CD14-positive monocyte (primary cell): ENCODE measurements at regions not wholly inside any gene's neighbourhood (a gene's known extent, or its start where the extent isn't known, plus 50 kb on each side); places are given as distances from the start of the nearest gene placed in this dataset.

ENCODE experiments used
- DNase-seq, 3 donors: peaks; one replicate each; pipeline ENCODE4 v3.0.0-alpha.2; 2011 to 2022
- H2AFZ ChIP-seq: 2 replicates; pipeline ENCODE4 v1.6.0; 2012; ENCODE audit warnings: mild to moderate bottlenecking, low read depth, low read length, inconsistent platforms; ENCODE audit not compliant: insufficient read depth, poor library complexity, severe bottlenecking
- H3K27ac ChIP-seq, 2 donors: 1 replicate in 1 of 2; 2 replicates in 1 of 2; pipeline ENCODE4 v1.5.1; 2012 to 2013; ENCODE audit warnings: low read length in 2 of 2, control low read depth in 1 of 2, inconsistent platforms in 1 of 2, low read depth in 1 of 2, mild to moderate bottlenecking in 1 of 2
- H3K27me3 ChIP-seq, 2 donors: one replicate each; pipeline versions ENCODE4 v1.6.0 to v1.6.1; 2011 to 2013; ENCODE audit warnings: low read length in 2 of 2; ENCODE audit not compliant: control insufficient read depth in 2 of 2, insufficient read depth in 2 of 2
- H3K36me3 ChIP-seq, 2 donors: replicated peaks in 1 of 2; 1 replicate in 1 of 2; 2 replicates in 1 of 2; pipeline versions ENCODE4 v1.5.1 to v1.6.1; 2012 to 2013; ENCODE audit warnings: low read length in 2 of 2, control low read depth in 1 of 2, inconsistent platforms in 1 of 2, mild to moderate bottlenecking in 1 of 2; ENCODE audit not compliant: insufficient read depth in 2 of 2, control insufficient read depth in 1 of 2
- H3K4me1 ChIP-seq, 2 donors: 1 replicate in 1 of 2; 2 replicates in 1 of 2; pipeline versions ENCODE4 v1.5.1 to v1.6.1; 2012 to 2013; ENCODE audit warnings: low read length in 2 of 2, control low read depth in 1 of 2, inconsistent platforms in 1 of 2, mild to moderate bottlenecking in 1 of 2, moderate library complexity in 1 of 2; ENCODE audit not compliant: insufficient read depth in 2 of 2, control insufficient read depth in 1 of 2
- H3K4me2 ChIP-seq: replicated peaks from 2 replicates; pipeline ENCODE3; 2012; ENCODE audit warnings: low read length, moderate library complexity, mild to moderate bottlenecking; ENCODE audit not compliant: poor library complexity, severe bottlenecking; ENCODE audit errors: extremely low read depth
- H3K4me3 ChIP-seq, 3 experiments: fragments of 200-600 bp in 1 of 3; sonication (generic) in 1 of 3; replicated peaks in 1 of 3; 1 replicate in 2 of 3; 2 replicates in 1 of 3; pipeline ENCODE4 v1.5.1; 2011 to 2013; ENCODE audit warnings: low read length in 3 of 3, mild to moderate bottlenecking in 3 of 3, control low read depth in 2 of 3, low read depth in 2 of 3, inconsistent platforms in 1 of 3, moderate library complexity in 1 of 3
- H3K79me2 ChIP-seq: 2 replicates; pipeline ENCODE4 v1.6.0; 2012; ENCODE audit warnings: mild to moderate bottlenecking, control low read depth, inconsistent platforms, low read length, moderate library complexity; ENCODE audit not compliant: insufficient read depth
- H3K9ac ChIP-seq: 2 replicates; pipeline ENCODE4 v1.6.0; 2017; ENCODE audit warnings: low read length, mild to moderate bottlenecking; ENCODE audit not compliant: insufficient read depth, poor library complexity, severe bottlenecking
- H3K9me3 ChIP-seq, 2 donors: replicated peaks in 1 of 2; 1 replicate in 1 of 2; 2 replicates in 1 of 2; pipeline versions ENCODE4 v1.5.1 to v1.6.1; 2012 to 2013; ENCODE audit warnings: low read length in 2 of 2, control low read depth in 1 of 2; ENCODE audit not compliant: control insufficient read depth in 1 of 2, insufficient read depth in 1 of 2
- H4K20me1 ChIP-seq: 2 replicates; pipeline ENCODE4 v1.6.0; 2012; ENCODE audit warnings: mild to moderate bottlenecking, low read length, control low read depth, moderate library complexity; ENCODE audit not compliant: insufficient read depth
- H3K27ac Mint-ChIP-seq, 7 donors: one replicate each; pipeline ENCODE4 v1.8.0; 2020; ENCODE audit warnings: mild to moderate bottlenecking in 7 of 7, mixed read lengths in 7 of 7, moderate library complexity in 6 of 7, inconsistent platforms in 2 of 7
- H3K27me3 Mint-ChIP-seq, 3 donors: one replicate each; pipeline ENCODE4 v1.8.0; 2021 to 2022; ENCODE audit warnings: low read depth in 3 of 3, mild to moderate bottlenecking in 3 of 3, mixed read lengths in 3 of 3, moderate library complexity in 3 of 3, inconsistent platforms in 1 of 3
- H3K36me3 Mint-ChIP-seq, 2 donors: one replicate each; pipeline ENCODE4 v1.8.0; 2020; ENCODE audit warnings: mixed read lengths in 2 of 2, inconsistent platforms in 1 of 2, mild to moderate bottlenecking in 1 of 2
- H3K4me1 Mint-ChIP-seq: one replicate; pipeline ENCODE4 v1.8.0; 2020; ENCODE audit warnings: mild to moderate bottlenecking, mixed read lengths
- H3K4me3 Mint-ChIP-seq, 2 donors: one replicate each; pipeline ENCODE4 v1.8.0; 2020; ENCODE audit warnings: mild to moderate bottlenecking in 2 of 2, mixed read lengths in 2 of 2, moderate library complexity in 1 of 2
- H3K9me3 Mint-ChIP-seq, 7 donors: one replicate each; pipeline ENCODE4 v1.8.0; 2020 to 2022; ENCODE audit warnings: mixed read lengths in 7 of 7, mild to moderate bottlenecking in 6 of 7, moderate library complexity in 6 of 7, inconsistent platforms in 2 of 7
- WGBS: methylation state at CpG from one replicate; pipeline ENCODE4 v1.1.5; 2013; ENCODE audit warnings: missing lambda C conversion rate; ENCODE audit not compliant: insufficient coverage; 5-methylcytosine and 5-hydroxymethylcytosine counted together
- intact Hi-C, 2 donors: fragments of 100-400 bp; cut with micrococcal nuclease; formaldehyde crosslinking; loops; one replicate each; pipeline versions ENCODE4 v1.15.0 to v1.15.1; 2023
- TF ChIP-seq, protein P1 (sequence below): fragments of 200-600 bp; IDR thresholded peaks from one replicate; pipeline ENCODE4 v1.8.0; 2022; ENCODE audit warnings: antibody characterized with exemption, mild to moderate bottlenecking

DNA sequence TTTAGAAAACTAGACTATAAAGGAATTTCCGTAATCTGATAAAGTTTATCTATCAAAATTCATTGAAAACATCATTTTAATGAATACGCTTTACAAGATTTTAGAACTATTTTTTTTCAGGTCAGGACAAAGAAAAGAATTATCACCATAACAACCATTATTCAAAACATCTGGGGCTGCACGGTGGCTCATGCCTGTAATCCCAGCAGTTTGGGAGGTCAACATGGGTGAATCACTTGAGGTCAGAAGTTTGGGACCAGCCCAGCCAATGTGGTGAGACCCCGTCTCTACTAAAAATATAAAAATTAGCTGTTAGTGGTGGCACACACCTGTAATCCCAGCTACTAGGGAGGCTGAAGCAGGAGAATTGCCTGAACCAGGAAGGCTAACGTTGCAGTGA is 260.4 kb downstream of the WNT5A start:
- H3K36me3 Mint-ChIP-seq, result no peaks in the 10 kb centered on the region
- Histone ChIP-seq H3K79me2 (no peaks in the 10 kb centered on the region), H2AFZ (no peak overlapping the region), H3K36me3 (no peaks in the 10 kb centered on the region), H3K4me3 (no peak overlapping the region), H4K20me1 (no peaks in the 10 kb centered on the region), H3K27me3 (no peaks in the 10 kb centered on the region), H3K9me3 (no peaks in the 10 kb centered on the region), H3K4me1 (no peaks in the 10 kb centered on the region), H3K9ac (no peak overlapping the region), H3K27ac (no peak overlapping the region), H3K4me2 (no peak overlapping the region)
- DNase-seq, result no peak
- H3K4me3 Mint-ChIP-seq, result no peak overlapping the region
- intact Hi-C loops, result no loop called here
- H3K9me3 Mint-ChIP-seq, result peaks cover 0 to 5% (median 2%) of the 10 kb centered on the region in 7 donors
- H3K27ac Mint-ChIP-seq, result no peak overlapping the region
- no peaks in the 10 kb centered on the region for H3K4me1 Mint-ChIP-seq
- TF ChIP-seq, protein P1, sequence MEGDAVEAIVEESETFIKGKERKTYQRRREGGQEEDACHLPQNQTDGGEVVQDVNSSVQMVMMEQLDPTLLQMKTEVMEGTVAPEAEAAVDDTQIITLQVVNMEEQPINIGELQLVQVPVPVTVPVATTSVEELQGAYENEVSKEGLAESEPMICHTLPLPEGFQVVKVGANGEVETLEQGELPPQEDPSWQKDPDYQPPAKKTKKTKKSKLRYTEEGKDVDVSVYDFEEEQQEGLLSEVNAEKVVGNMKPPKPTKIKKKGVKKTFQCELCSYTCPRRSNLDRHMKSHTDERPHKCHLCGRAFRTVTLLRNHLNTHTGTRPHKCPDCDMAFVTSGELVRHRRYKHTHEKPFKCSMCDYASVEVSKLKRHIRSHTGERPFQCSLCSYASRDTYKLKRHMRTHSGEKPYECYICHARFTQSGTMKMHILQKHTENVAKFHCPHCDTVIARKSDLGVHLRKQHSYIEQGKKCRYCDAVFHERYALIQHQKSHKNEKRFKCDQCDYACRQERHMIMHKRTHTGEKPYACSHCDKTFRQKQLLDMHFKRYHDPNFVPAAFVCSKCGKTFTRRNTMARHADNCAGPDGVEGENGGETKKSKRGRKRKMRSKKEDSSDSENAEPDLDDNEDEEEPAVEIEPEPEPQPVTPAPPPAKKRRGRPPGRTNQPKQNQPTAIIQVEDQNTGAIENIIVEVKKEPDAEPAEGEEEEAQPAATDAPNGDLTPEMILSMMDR, result no peak
- H3K27me3 Mint-ChIP-seq, result no peaks in the 10 kb centered on the region
- WGBS, result 100% methylated on average over 1 of the region's 5 CpGs

DNA sequence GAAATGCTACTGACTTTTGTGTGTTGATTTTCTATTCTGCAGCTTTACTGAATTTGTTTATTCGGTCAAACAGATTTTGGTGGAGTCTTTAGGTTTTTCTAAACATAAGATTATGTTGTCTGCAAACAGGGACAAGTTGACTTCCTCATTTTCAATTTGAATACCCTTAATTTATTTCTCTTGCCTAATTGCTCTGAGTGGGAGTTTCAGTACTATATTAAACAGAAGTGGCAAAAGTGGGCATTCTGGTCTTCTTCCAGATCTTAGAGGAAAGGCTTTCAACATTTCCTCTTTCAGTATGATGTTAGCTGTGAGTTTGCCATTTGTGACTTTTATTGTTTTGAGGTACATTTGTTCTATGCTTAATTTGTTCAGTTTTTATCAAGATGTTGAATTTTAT is 268.5 kb downstream of the WNT5A start:
- no peak overlapping the region for H3K27ac ChIP-seq
- WGBS, result no CpG with 5 or more reads among the region's 1 CpG
- intact Hi-C loops, result no loop called here
- H3K4me2 ChIP-seq, result no peak overlapping the region
- no peaks in the 10 kb centered on the region for H3K36me3 ChIP-seq
- H4K20me1 ChIP-seq, result no peaks in the 10 kb centered on the region
- Mint-ChIP-seq H3K4me3 (no peak overlapping the region), H3K9me3 (peaks cover 4 to 24% (median 10%) of the 10 kb centered on the region in 7 donors), H3K4me1 (peaks cover 4% of the 10 kb centered on the region), H3K27ac (no peak overlapping the region), H3K36me3 (no peaks in the 10 kb centered on the region), H3K27me3 (no peaks in the 10 kb centered on the region)
- no peak overlapping the region for H2AFZ ChIP-seq
- no peak overlapping the region for H3K4me3 ChIP-seq
- H3K9ac ChIP-seq, result no peak overlapping the region
- H3K27me3 ChIP-seq, result no peaks in the 10 kb centered on the region
- H3K9me3 ChIP-seq, result no peaks in the 10 kb centered on the region
- TF ChIP-seq, protein P1, result no peak
- H3K4me1 ChIP-seq, result no peaks in the 10 kb centered on the region
- no peaks in the 10 kb centered on the region for H3K79me2 ChIP-seq
- DNase-seq, result no peak
